Uterus (tissue), 3 donors: ENCODE measurements at regions not wholly inside any gene's neighbourhood (a gene's known extent, or its start where the extent isn't known, plus 50 kb on each side); places are given as distances from the start of the nearest gene placed in this dataset.

Source experiments
- DNase-seq, 2 donors: peaks; one replicate each; pipeline ENCODE4 v3.0.0-alpha.2; 2019 to 2020
- H3K27ac ChIP-seq, 2 donors: fragments of 200-600 bp; sonication (generic); 1 replicate in 1 of 2; 2 replicates in 1 of 2; pipeline ENCODE4 v1.5.1; 2016 to 2018
- H3K27me3 ChIP-seq, 2 donors: fragments of 200-600 bp; sonication (generic); one replicate each; pipeline ENCODE4 v1.5.1; 2018 to 2019; ENCODE audit warnings: control low read depth in 1 of 2
- H3K36me3 ChIP-seq, 2 donors: fragments of 200-600 bp; sonication (generic); one replicate each; pipeline ENCODE4 v1.5.1; 2019; ENCODE audit warnings: control low read depth in 1 of 2
- H3K4me1 ChIP-seq, 2 donors: fragments of 200-600 bp; sonication (generic); one replicate each; pipeline ENCODE4 v1.5.1; 2018 to 2019; ENCODE audit warnings: control low read depth in 1 of 2
- H3K4me3 ChIP-seq, 2 donors: fragments of 200-600 bp; sonication (generic); 1 replicate in 1 of 2; 2 replicates in 1 of 2; pipeline ENCODE4 v1.5.1; 2018 to 2019; ENCODE audit warnings: mild to moderate bottlenecking in 1 of 2
- H3K9me3 ChIP-seq, 2 donors: fragments of 200-600 bp; sonication (generic); one replicate each; pipeline ENCODE4 v1.5.1; 2019; ENCODE audit warnings: control low read depth in 1 of 2
- CTCF ChIP-seq, 4 experiments: fragments of 200-600 bp in 2 of 4; fragments of 450-650 bp in 2 of 4; sonication (generic) in 2 of 4; IDR thresholded peaks; one replicate each; pipeline ENCODE4 v1.5.1; 2016 to 2019; ENCODE audit warnings: antibody characterized with exemption in 4 of 4, mild to moderate bottlenecking in 2 of 4, moderate library complexity in 1 of 4
- POLR2A ChIP-seq, 2 donors: fragments of 450-650 bp; IDR thresholded peaks; one replicate each; pipeline ENCODE4 v1.6.1; 2016; ENCODE audit warnings: antibody characterized with exemption in 2 of 2, mild to moderate bottlenecking in 1 of 2, moderate library complexity in 1 of 2
- intact Hi-C: fragments of 100-400 bp; cut with DNase I; formaldehyde crosslinking; loops from one replicate; pipeline ENCODE4 v1.15.1; 2023; ENCODE audit warnings: low total_unique reads
- donor health status: DM: yes; HTN: yes; CAD: no.

- no peak overlapping the region for H3K4me3 ChIP-seq
- no peaks in the 10 kb centered on the region for H3K4me1 ChIP-seq
- H3K36me3 ChIP-seq: no peaks in the 10 kb centered on the region
- TF ChIP-seq CTCF (IDR thresholded peaks at IDR 0.05) (no peak), POLR2A (IDR thresholded peaks at IDR 0.05) (no peak)
- no peaks in the 10 kb centered on the region for H3K9me3 ChIP-seq
- no peaks in the 10 kb centered on the region for H3K27me3 ChIP-seq
- H3K27ac ChIP-seq: no peak overlapping the region
- no peak for DNase-seq
- intact Hi-C loops: no loop called here
Measured at GRCh38 chr13:90533866-90534265, 813.6 kb upstream of the MIR17HG start.

- no peak overlapping the region for H3K27ac ChIP-seq
- TF ChIP-seq CTCF (IDR thresholded peaks at IDR 0.05): no peak
- no peak for TF ChIP-seq POLR2A (IDR thresholded peaks at IDR 0.05)
- H3K36me3 ChIP-seq: no peaks in the 10 kb centered on the region
- H3K4me3 ChIP-seq: no peak overlapping the region
- DNase-seq: no peak
- H3K4me1 ChIP-seq: no peaks in the 10 kb centered on the region
- no peaks in the 10 kb centered on the region for H3K9me3 ChIP-seq
- intact Hi-C loops: no loop called here
- no peaks in the 10 kb centered on the region for H3K27me3 ChIP-seq
Measured at GRCh38 chr13:90534617-90535370, 812.7 kb upstream of the MIR17HG start.

GRCh38 chr13:90535421-90535820 lies 812.1 kb upstream of the MIR17HG start:
- H3K27me3 ChIP-seq: no peaks in the 10 kb centered on the region
- no peak overlapping the region for H3K4me3 ChIP-seq
- intact Hi-C loops: no loop called here
- H3K4me1 ChIP-seq: no peaks in the 10 kb centered on the region
- no peak for TF ChIP-seq POLR2A (IDR thresholded peaks at IDR 0.05)
- no peak for TF ChIP-seq CTCF (IDR thresholded peaks at IDR 0.05)
- no peak for DNase-seq
- no peaks in the 10 kb centered on the region for H3K9me3 ChIP-seq
- no peaks in the 10 kb centered on the region for H3K36me3 ChIP-seq
- H3K27ac ChIP-seq: no peak overlapping the region

- DNase-seq: no peak
- Histone ChIP-seq H3K36me3 (no peaks in the 10 kb centered on the region), H3K4me3 (no peak overlapping the region), H3K27ac (no peak overlapping the region), H3K4me1 (no peaks in the 10 kb centered on the region), H3K9me3 (no peaks in the 10 kb centered on the region), H3K27me3 (no peaks in the 10 kb centered on the region)
- TF ChIP-seq CTCF (IDR thresholded peaks at IDR 0.05) (no peak), POLR2A (IDR thresholded peaks at IDR 0.05) (no peak)
- intact Hi-C loops: no loop called here
Measured at GRCh38 chr13:90538063-90538462, 809.4 kb upstream of the MIR17HG start.

GRCh38 chr13:90541346-90541745 lies 806.1 kb upstream of the MIR17HG start:
- intact Hi-C loops: no loop called here
- Histone ChIP-seq H3K4me3 (no peak overlapping the region), H3K9me3 (no peaks in the 10 kb centered on the region), H3K27me3 (no peaks in the 10 kb centered on the region), H3K4me1 (no peaks in the 10 kb centered on the region), H3K27ac (no peak overlapping the region), H3K36me3 (no peaks in the 10 kb centered on the region)
- no peak for DNase-seq
- TF ChIP-seq POLR2A (IDR thresholded peaks at IDR 0.05) (no peak), CTCF (IDR thresholded peaks at IDR 0.05) (no peak)
